Ovary (tissue), 3 donors: ENCODE measurements at regions not wholly inside any gene's neighbourhood (a gene's known extent, or its start where the extent isn't known, plus 50 kb on each side); places are given as distances from the start of the nearest gene placed in this dataset.

Experiments
- POLR2A ChIP-seq: fragments of 450-650 bp; IDR thresholded peaks from one replicate; pipeline ENCODE4 v1.6.1; 2017; ENCODE audit warnings: antibody characterized with exemption, mild to moderate bottlenecking, moderate library complexity
- TF ChIP-seq, protein P1 (sequence below), 3 donors: fragments of 450-650 bp in 2 of 3; fragments of 200-600 bp in 1 of 3; IDR thresholded peaks; one replicate each; pipeline versions ENCODE4 v1.5.1 to v1.8.0; 2016 to 2022; ENCODE audit warnings: antibody characterized with exemption in 3 of 3, mild to moderate bottlenecking in 1 of 3
- donor health status: DM: no; HTN: no; CAD: no.

DNA sequence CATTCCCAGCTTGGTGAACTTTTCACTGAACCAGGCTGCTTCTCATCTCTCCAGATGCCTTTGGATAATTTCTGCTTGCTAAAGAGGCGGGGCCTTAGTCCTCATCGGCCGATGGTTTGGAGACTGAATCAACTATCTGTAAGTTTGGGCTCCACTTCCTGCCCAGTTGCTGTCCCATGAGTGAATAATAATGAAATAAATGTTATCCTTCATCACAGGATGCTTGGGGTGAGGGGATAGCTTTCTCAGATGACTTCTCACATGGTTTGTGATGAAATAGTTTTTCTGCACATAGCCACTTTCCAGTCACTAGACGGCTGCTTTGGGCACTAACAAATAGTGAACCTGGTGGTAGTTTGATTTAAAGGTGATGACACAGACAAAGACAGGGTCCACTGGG lies 376.6 kb upstream of the TRIB2 start:
- TF ChIP-seq, protein P1, sequence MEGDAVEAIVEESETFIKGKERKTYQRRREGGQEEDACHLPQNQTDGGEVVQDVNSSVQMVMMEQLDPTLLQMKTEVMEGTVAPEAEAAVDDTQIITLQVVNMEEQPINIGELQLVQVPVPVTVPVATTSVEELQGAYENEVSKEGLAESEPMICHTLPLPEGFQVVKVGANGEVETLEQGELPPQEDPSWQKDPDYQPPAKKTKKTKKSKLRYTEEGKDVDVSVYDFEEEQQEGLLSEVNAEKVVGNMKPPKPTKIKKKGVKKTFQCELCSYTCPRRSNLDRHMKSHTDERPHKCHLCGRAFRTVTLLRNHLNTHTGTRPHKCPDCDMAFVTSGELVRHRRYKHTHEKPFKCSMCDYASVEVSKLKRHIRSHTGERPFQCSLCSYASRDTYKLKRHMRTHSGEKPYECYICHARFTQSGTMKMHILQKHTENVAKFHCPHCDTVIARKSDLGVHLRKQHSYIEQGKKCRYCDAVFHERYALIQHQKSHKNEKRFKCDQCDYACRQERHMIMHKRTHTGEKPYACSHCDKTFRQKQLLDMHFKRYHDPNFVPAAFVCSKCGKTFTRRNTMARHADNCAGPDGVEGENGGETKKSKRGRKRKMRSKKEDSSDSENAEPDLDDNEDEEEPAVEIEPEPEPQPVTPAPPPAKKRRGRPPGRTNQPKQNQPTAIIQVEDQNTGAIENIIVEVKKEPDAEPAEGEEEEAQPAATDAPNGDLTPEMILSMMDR (IDR thresholded peaks at IDR 0.05) = no peak
- TF ChIP-seq POLR2A = no peak
